ENCODE measurements at regions not wholly inside any gene's neighbourhood (a gene's known extent, or its start where the extent isn't known, plus 50 kb on each side); places are given as distances from the start of the nearest gene placed in this dataset.

- peak; percentile 49 for TF ChIP-seq CTCF (conservative IDR thresholded peaks at IDR 0.05; ENCODE audit: low read length)
- no peak for TF ChIP-seq EZH2phosphoT487 (IDR thresholded peaks at IDR 0.05; ENCODE audit: borderline replicate concordance)
Observed at GRCh38 chr16:55120408-55120807, 189.7 kb downstream of the IRX5 start.

Measured in Loucy (cell line).